GM21390 (cell line): ENCODE measurements at regions not wholly inside any gene's neighbourhood (a gene's known extent, or its start where the extent isn't known, plus 50 kb on each side); places are given as distances from the start of the nearest gene placed in this dataset.
A peak's percentile ranks its signal among the peaks of the same experiment; 100 is the strongest.
"Not testable (repeated sequence)": the region's sequence is repeated elsewhere in the genome, so short reads cannot be mapped to it uniquely, and the experiment has no call there.

Experiments
- ATAC-seq: cut with Tn5 transposase; IDR thresholded peaks from one replicate; pipeline ENCODE4 v1.9.1; 2021; ENCODE audit not compliant: unreplicated experiment

GRCh38 chrY:19541475-19542306 is 202.8 kb downstream of the KDM5D start:
- peak; percentile 96 for ATAC-seq

- ATAC-seq, result not testable (repeated sequence)
Measured at GRCh38 chrY:19535697-19536096, 208.8 kb downstream of the KDM5D start.

GRCh38 chrY:19521976-19522375 is 222.6 kb downstream of the KDM5D start:
- no peak for ATAC-seq

- ATAC-seq, result no peak
Measured at GRCh38 chrY:19503092-19503449, 241.5 kb downstream of the KDM5D start.

GRCh38 chrY:19502169-19503091 is 242.1 kb downstream of the KDM5D start:
- no peak for ATAC-seq

GRCh38 chrY:19498556-19498955 is 246.0 kb downstream of the KDM5D start:
- peak; percentile 55 for ATAC-seq

GRCh38 chrY:19487494-19487893 is 257.0 kb downstream of the KDM5D start:
- ATAC-seq, result no peak

GRCh38 chrY:19484997-19485396 is 259.5 kb downstream of the KDM5D start:
- no peak for ATAC-seq

GRCh38 chrY:19479141-19479540 is 265.4 kb downstream of the KDM5D start:
- ATAC-seq, result no peak

GRCh38 chrY:19477959-19478358 is 266.6 kb downstream of the KDM5D start:
- ATAC-seq, result no peak

GRCh38 chrY:19465809-19466208 is 278.7 kb downstream of the KDM5D start:
- no peak for ATAC-seq

GRCh38 chrY:19456855-19457448 is 287.6 kb downstream of the KDM5D start:
- no peak for ATAC-seq

GRCh38 chrY:19433059-19433458 is 311.5 kb downstream of the KDM5D start:
- ATAC-seq, result no peak

GRCh38 chrY:19427736-19428518 is 316.6 kb downstream of the KDM5D start:
- no peak for ATAC-seq

- not testable (repeated sequence) for ATAC-seq
Measured at GRCh38 chrY:19427191-19427590, 317.3 kb downstream of the KDM5D start.

GRCh38 chrY:19410980-19411766 is 333.4 kb downstream of the KDM5D start:
- ATAC-seq, result no peak

GRCh38 chrY:19406246-19406645 is 338.3 kb downstream of the KDM5D start:
- no peak for ATAC-seq

- no peak for ATAC-seq
Measured at GRCh38 chrY:19405598-19405997, 338.9 kb downstream of the KDM5D start.

- no peak for ATAC-seq
Measured at GRCh38 chrY:19392876-19393275, 351.6 kb downstream of the KDM5D start.

GRCh38 chrY:19391922-19392321 is 352.6 kb downstream of the KDM5D start:
- no peak for ATAC-seq
